Adipocyte (in vitro differentiated cells): ENCODE measurements at regions not wholly inside any gene's neighbourhood (a gene's known extent, or its start where the extent isn't known, plus 50 kb on each side); places are given as distances from the start of the nearest gene placed in this dataset.

Source experiments
- DNase-seq: peaks from one replicate; pipeline ENCODE4 v3.0.0-alpha.2; 2015; ENCODE audit warnings: low read depth
- H3K27me3 ChIP-seq: replicated peaks from 2 replicates; pipeline ENCODE4 v1.7.0; 2013; ENCODE audit warnings: mild to moderate bottlenecking, low read length, moderate library complexity; ENCODE audit not compliant: control insufficient read depth, insufficient read depth
- H3K36me3 ChIP-seq: 2 replicates; pipeline ENCODE4 v1.7.0; 2013; ENCODE audit warnings: low read length, mild to moderate bottlenecking, moderate library complexity; ENCODE audit not compliant: control insufficient read depth, insufficient read depth, severe bottlenecking
- H3K4me1 ChIP-seq: 2 replicates; pipeline ENCODE4 v1.7.0; 2013; ENCODE audit warnings: mild to moderate bottlenecking, low read length, moderate library complexity; ENCODE audit not compliant: control insufficient read depth, insufficient read depth
- H3K4me3 ChIP-seq: 2 replicates; pipeline ENCODE4 v1.7.0; 2013; ENCODE audit warnings: mild to moderate bottlenecking, low read length, moderate library complexity
- H3K9ac ChIP-seq: 2 replicates; pipeline ENCODE4 v1.7.0; 2013; ENCODE audit warnings: mild to moderate bottlenecking, low read length, moderate library complexity
- H3K9me3 ChIP-seq: 2 replicates; pipeline ENCODE4 v1.7.0; 2013; ENCODE audit warnings: mild to moderate bottlenecking, low read length, moderate library complexity; ENCODE audit not compliant: control insufficient read depth

DNA sequence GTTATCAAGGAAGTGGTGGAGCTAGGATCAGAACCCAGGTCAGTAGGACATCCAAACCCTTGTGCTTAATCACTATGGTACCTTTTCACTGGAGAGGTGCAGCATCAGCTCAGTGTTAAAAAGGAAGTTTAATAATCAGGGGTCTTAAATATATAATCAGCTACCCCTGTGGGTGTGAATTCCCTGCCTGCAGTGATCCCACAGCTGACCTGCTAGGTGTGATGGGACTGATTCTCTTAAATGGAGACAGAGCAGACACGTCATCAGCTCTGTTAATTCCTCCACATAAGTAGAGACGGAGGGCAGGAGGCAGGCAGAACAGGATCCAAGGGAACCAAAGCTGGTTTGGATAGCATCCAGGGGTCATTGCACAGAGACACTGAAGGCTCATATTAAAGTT lies 154.1 kb upstream of the CRBN start:
- Histone ChIP-seq H3K36me3 (no peaks in the 10 kb centered on the region), H3K27me3 (no peaks in the 10 kb centered on the region), H3K9me3 (peaks cover 3% of the 10 kb centered on the region), H3K4me3 (no peak overlapping the region), H3K4me1 (no peaks in the 10 kb centered on the region), H3K9ac (no peak overlapping the region)
- no peak for DNase-seq

- Histone ChIP-seq H3K4me3 (no peak overlapping the region), H3K9ac (no peak overlapping the region), H3K4me1 (no peaks in the 10 kb centered on the region), H3K36me3 (no peaks in the 10 kb centered on the region), H3K27me3 (no peaks in the 10 kb centered on the region), H3K9me3 (no peaks in the 10 kb centered on the region)
- no peak for DNase-seq
Observed at GRCh38 chr3:3316521-3316920, 137.0 kb upstream of the CRBN start.

GRCh38 chr3:3315846-3316245 lies 136.4 kb upstream of the CRBN start:
- H3K9ac ChIP-seq: no peak overlapping the region
- no peaks in the 10 kb centered on the region for H3K27me3 ChIP-seq
- H3K4me3 ChIP-seq: no peak overlapping the region
- no peaks in the 10 kb centered on the region for H3K4me1 ChIP-seq
- H3K9me3 ChIP-seq: no peaks in the 10 kb centered on the region
- H3K36me3 ChIP-seq: no peaks in the 10 kb centered on the region
- no peak for DNase-seq

DNA sequence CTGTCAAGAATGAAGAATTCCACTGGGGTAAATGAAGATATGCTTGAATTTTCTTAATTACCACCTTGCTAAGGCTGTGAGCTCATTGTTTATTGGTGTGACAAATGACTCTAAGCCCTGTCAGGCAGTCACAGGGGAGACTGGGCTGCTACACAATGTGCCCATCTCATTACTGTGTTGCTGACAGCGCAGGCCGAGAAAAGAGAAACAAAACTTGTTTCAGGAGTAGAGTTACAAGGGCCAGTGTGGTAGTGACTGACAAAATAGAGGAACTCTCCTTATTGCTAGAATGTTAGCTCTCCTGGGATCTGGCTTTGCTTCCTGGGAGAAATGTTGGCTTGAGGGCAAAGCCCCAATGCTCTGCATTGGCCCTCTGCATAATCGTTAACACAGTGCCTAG lies 130.4 kb upstream of the CRBN start:
- Histone ChIP-seq H3K4me3 (no peak overlapping the region), H3K4me1 (no peaks in the 10 kb centered on the region)
- no peak for DNase-seq

DNA sequence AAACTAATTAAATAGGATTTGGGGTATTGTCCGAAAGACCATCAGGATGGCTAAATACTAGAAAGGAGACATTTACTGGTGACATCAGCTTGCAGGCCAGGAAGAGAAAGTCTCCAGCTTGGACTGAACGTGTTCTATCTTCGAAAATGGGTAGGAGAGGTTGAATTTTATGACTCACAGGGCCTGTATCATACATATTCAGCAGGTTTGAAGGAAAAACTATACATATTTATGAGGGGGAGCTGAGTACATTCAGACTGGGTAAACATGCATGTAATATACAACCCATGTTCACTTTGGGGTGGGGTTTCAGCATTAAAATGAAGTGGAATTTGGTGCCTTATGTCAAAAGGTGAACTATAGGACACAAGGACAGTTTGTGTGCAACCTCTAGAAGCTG lies 129.3 kb upstream of the CRBN start:
- Histone ChIP-seq H3K9ac (no peak overlapping the region), H3K9me3 (no peaks in the 10 kb centered on the region), H3K4me3 (no peak overlapping the region), H3K4me1 (no peaks in the 10 kb centered on the region), H3K27me3 (no peaks in the 10 kb centered on the region), H3K36me3 (no peaks in the 10 kb centered on the region)
- no peak for DNase-seq

More for the DNA sequence above, 130.4 kb upstream of the CRBN start:
- Histone ChIP-seq H3K9ac (no peak overlapping the region), H3K36me3 (no peaks in the 10 kb centered on the region), H3K27me3 (no peaks in the 10 kb centered on the region), H3K9me3 (no peaks in the 10 kb centered on the region)

- H3K27me3 ChIP-seq: no peaks in the 10 kb centered on the region
- no peaks in the 10 kb centered on the region for H3K4me1 ChIP-seq
- no peak for DNase-seq
Observed at GRCh38 chr3:3307491-3307890, 128.0 kb upstream of the CRBN start.

DNA sequence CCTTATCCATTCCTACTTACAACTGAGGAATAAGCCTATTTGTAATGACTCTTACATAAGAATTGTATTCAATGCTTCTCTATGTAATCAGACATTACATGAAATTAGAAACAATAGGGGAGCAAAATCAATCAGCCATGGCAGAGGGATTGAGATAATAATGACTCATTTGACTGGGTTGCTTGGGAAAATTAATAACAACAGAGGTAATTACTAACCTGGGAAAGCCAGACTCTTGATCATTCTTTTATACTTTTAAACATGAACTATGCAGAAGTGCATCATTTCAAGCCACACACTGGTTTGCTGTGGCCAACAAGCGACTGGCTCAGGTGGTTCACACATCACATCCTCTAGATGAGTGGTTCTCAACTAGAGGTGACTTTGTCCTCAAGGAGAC lies 126.3 kb upstream of the CRBN start:
- Histone ChIP-seq H3K9me3 (peaks cover 3% of the 10 kb centered on the region), H3K4me1 (no peaks in the 10 kb centered on the region), H3K9ac (no peak overlapping the region), H3K27me3 (no peaks in the 10 kb centered on the region), H3K36me3 (no peaks in the 10 kb centered on the region), H3K4me3 (no peak overlapping the region)
- DNase-seq: no peak

More at GRCh38 chr3:3307491-3307890, 128.0 kb upstream of the CRBN start:
- Histone ChIP-seq H3K9ac (no peak overlapping the region), H3K9me3 (peaks cover 3% of the 10 kb centered on the region), H3K36me3 (no peaks in the 10 kb centered on the region), H3K4me3 (no peak overlapping the region)

DNA sequence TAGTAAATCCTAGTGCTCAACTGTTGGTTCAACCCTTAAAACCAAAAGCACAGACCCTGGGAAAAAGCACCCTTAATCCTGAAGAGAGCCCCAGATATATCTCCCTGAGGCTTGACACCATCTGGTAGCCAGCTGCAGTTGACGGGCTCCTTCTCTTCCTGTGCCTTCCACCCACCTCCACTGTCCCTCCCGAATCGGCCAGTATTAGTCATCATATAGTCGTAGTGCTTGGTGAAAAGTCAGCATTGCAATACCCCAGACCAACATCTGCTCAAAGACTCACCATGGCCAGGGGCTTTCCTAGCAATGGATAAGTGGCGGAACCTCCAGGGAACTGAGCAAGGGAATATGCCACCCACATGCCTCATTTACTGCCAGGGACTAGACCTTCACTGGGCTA lies 125.6 kb upstream of the CRBN start:
- Histone ChIP-seq H3K36me3 (no peaks in the 10 kb centered on the region), H3K4me1 (no peaks in the 10 kb centered on the region), H3K9me3 (peaks cover 3% of the 10 kb centered on the region), H3K27me3 (no peaks in the 10 kb centered on the region), H3K9ac (no peak overlapping the region), H3K4me3 (no peak overlapping the region)
- no peak for DNase-seq

- H3K9ac ChIP-seq: no peak overlapping the region
- H3K4me1 ChIP-seq: no peaks in the 10 kb centered on the region
- no peaks in the 10 kb centered on the region for H3K36me3 ChIP-seq
- no peak for DNase-seq
- peaks cover 3% of the 10 kb centered on the region for H3K9me3 ChIP-seq
- H3K4me3 ChIP-seq: no peak overlapping the region
- H3K27me3 ChIP-seq: no peaks in the 10 kb centered on the region
Observed at GRCh38 chr3:3303636-3304035, 124.1 kb upstream of the CRBN start.

DNA sequence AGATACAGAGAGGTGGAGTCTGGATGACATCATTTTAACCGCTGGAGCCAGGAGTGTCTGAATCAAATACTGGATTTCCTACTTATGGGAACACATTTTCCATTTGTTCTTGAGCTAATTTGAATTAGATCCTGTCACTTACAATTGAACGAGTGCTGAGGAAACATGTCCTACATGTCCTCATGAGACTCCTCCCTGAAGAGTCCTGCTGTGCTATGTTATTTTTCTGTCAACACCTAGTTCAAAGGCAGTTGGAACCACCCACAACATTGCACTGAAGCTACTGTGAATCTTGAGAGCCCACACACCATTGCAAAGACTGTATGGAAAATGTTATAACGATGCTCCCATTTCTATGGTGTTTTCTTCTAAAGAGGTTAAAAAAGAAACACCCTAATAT lies 123.5 kb upstream of the CRBN start:
- H3K9ac ChIP-seq: no peak overlapping the region
- H3K36me3 ChIP-seq: no peaks in the 10 kb centered on the region
- no peaks in the 10 kb centered on the region for H3K4me1 ChIP-seq
- no peak for DNase-seq
- no peak overlapping the region for H3K4me3 ChIP-seq
- H3K9me3 ChIP-seq: peaks cover 9% of the 10 kb centered on the region
- no peaks in the 10 kb centered on the region for H3K27me3 ChIP-seq

GRCh38 chr3:3301476-3301875 lies 122.0 kb upstream of the CRBN start:
- no peak for DNase-seq
- H3K27me3 ChIP-seq: no peaks in the 10 kb centered on the region
- H3K36me3 ChIP-seq: no peaks in the 10 kb centered on the region
- no peak overlapping the region for H3K9ac ChIP-seq
- peaks cover 11% of the 10 kb centered on the region for H3K9me3 ChIP-seq
- no peaks in the 10 kb centered on the region for H3K4me1 ChIP-seq
- H3K4me3 ChIP-seq: no peak overlapping the region

- no peak overlapping the region for H3K4me3 ChIP-seq
- DNase-seq: no peak
- no peak overlapping the region for H3K9ac ChIP-seq
- peaks cover 14% of the 10 kb centered on the region for H3K9me3 ChIP-seq
- H3K4me1 ChIP-seq: no peaks in the 10 kb centered on the region
- no peaks in the 10 kb centered on the region for H3K36me3 ChIP-seq
- no peaks in the 10 kb centered on the region for H3K27me3 ChIP-seq
Observed at GRCh38 chr3:3296979-3297381, 117.5 kb upstream of the CRBN start.
